ENCODE measurements at regions not wholly inside any gene's neighbourhood (a gene's known extent, or its start where the extent isn't known, plus 50 kb on each side); places are given as distances from the start of the nearest gene placed in this dataset.
"Not testable (repeated sequence)": the region's sequence is repeated elsewhere in the genome, so short reads cannot be mapped to it uniquely, and the experiment has no call there.

- intact Hi-C loops (cut with DNase I) = no loop called here
Measured at GRCh38 chr6:11429577-11429976, 108.0 kb upstream of the TMEM170B start.

DNA sequence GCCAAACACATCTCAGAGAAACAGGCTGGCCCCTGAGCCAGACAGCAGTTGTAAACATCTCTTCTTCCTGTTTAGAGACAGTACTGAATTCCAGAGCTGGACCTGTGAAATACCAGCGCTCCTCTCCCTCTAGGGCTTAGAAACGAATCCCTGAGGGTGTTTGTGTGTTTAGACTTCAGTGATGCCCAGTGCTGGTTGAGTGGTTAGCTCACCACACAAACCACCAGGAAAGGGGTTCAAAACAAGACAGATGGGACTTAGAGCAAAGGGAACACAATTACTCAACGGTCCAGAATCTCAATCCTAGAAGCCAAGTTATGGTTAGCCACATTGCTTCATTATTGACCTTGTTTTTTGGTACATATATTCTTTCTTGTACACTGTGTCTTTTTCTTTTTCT is 108.7 kb upstream of the TMEM170B start:
- intact Hi-C loops (cut with DNase I) = no loop called here
- DNase-seq = no peak

More at GRCh38 chr6:11429577-11429976, 108.0 kb upstream of the TMEM170B start:
- no peak for DNase-seq

- intact Hi-C loops (cut with DNase I) = no loop called here
Measured at GRCh38 chr6:11428371-11428770, 109.2 kb upstream of the TMEM170B start.

DNA sequence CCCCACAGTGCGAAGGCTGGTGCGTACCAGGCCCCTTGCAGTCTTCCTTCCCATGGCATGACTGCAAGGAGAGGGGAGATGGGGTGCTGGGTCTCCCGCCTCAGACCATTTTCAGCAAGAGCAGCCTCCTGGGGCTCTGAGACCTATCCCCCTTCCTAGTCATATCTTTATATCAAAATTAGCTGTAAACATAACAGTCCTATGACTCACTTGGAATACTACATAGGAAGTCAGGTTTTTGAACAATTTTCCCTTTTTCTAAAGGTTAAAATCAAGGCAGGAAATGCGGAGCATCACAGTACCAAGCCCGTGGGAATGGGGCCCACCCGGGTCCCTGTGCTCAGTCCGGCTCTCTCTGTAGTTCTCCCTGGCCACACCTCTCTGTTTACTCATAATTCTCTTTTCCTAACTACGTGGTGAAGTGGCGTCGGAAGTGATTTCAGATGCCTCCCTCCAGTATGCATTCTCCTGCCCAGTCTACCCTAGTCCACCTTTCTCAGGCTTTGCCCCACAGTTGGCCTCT is 109.8 kb upstream of the TMEM170B start:
- DNase-seq = no peak
- intact Hi-C loops (cut with DNase I) = no loop called here

More at GRCh38 chr6:11428371-11428770, 109.2 kb upstream of the TMEM170B start:
- no peak for DNase-seq

DNA sequence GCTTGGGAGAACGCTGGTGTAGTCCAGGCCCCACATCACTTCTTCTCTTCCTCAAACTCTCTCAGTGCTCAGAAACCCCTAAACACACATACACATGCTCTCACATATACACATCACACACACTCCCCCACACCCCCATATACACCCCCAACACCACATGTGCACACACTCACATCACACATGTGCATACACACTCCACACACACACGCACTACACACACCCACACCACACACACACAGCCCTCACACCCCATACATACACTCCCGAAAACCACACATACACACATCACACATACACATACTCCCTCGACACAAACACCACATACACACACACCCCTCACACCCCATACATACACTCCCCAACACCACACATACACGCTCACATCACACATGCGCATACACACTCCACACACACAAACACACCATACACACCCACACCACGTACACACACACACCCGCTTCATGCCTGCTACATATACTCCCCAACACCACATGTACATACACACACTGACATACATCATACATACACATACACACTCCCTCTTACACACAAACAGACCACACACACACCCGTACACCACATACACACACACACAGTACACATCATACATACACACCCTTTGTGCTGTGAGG is 110.3 kb upstream of the TMEM170B start:
- intact Hi-C loops (cut with DNase I) = no loop called here
- DNase-seq = no peak

DNA sequence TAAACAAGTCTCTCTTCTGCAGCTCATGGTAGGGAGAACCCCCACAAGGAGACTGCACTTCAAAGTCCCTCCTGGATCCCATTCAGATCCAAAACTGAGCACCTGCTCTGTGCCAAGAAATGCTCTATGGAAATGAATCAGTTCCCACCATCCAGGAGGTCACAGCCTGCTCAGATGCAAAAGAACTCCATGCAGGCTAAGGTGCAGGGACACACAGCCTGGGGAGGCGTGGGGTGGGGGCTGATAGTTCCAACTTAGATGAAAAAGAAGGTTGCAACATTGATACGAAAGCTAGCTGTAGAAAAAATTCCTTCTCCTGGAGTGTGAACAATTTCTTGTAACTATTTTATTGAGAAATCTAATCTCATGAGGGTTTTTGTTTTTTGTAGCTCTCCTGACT is 111.0 kb upstream of the TMEM170B start:
- intact Hi-C loops (cut with DNase I) = no loop called here
- DNase-seq = no peak

- no peak for DNase-seq
- intact Hi-C loops (cut with DNase I) = no loop called here
Measured at GRCh38 chr6:11425876-11426275, 111.7 kb upstream of the TMEM170B start.

DNA sequence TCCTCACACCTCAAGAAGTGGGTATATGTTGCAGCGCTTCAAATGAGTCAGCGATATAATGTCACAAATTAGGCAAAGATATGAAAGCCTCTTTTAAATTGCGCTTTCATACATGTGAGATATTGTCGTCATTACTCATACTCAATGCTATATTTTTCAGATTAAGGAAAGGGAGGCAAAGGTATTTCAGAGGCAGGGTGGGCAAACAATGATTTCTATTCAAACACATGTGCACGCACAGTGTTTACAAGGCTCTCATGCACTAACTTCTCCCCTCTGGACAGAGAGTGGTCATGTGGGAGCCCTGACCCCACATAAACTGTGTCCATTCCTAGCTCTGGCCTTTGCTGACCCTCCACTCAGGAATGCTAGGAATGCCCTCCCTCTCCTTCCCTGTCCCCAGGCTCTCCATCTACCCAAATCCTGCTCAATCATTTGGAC is 112.1 kb upstream of the TMEM170B start:
- DNase-seq = no peak
- intact Hi-C loops (cut with DNase I) = no loop called here

- DNase-seq = no peak
- intact Hi-C loops (cut with DNase I) = no loop called here
Measured at GRCh38 chr6:11424395-11425034, 113.0 kb upstream of the TMEM170B start.

DNA sequence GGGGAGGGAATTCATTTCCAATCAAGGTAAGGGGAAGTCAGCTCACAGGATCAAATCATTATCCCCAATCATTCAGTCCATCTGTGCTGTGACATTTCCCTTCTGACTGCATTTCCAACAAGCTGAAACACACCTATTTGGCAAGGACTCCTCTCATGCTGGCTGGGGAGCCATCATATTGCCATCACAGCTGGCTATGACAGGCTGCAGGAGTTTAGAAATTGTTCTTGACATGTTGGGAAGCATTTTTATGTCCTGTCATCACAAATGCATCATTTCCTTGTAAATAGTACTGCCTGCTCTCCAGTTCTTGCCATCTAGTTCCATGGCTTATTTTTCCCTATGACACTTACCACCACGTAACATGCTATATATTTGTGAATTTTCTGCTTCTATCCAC is 113.9 kb upstream of the TMEM170B start:
- DNase-seq = no peak
- intact Hi-C loops (cut with DNase I) = no loop called here

GRCh38 chr6:11423072-11423471 is 114.5 kb upstream of the TMEM170B start:
- intact Hi-C loops (cut with DNase I) = no loop called here
- no peak for DNase-seq

DNA sequence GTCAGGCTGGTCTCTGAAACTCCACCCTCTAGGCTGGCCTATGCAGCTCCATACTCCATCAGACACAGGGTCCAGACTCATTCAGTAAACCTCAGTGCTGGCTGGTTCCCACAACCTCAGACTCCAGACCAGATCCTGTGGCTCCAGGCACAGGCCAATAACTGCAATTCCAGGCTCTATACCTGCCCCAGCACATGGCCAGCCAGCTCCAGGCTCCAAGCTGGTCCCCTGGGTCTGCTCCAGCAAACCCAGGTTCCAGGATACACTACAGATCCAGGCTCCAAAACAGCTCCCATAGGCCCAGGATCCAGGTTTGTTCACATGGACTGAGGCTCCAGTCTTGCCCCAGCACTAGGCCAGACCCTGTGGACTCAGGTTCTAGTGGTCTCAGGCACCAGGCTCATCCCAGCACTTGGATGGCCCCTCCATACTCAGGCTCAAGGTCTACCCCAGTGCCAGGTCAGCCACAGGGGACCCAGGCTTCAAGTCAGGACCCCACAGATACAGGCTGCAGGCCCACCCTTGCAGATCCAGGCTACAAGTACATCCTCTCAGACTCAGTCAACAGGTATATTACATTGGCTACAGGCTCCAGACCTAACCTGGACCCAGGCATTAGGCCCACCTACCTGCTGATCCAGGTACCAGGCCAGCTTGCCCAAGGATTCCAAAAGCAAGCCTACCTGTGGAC is 117.6 kb upstream of the TMEM170B start:
- intact Hi-C loops (cut with DNase I) = no loop called here
- no peak for DNase-seq

DNA sequence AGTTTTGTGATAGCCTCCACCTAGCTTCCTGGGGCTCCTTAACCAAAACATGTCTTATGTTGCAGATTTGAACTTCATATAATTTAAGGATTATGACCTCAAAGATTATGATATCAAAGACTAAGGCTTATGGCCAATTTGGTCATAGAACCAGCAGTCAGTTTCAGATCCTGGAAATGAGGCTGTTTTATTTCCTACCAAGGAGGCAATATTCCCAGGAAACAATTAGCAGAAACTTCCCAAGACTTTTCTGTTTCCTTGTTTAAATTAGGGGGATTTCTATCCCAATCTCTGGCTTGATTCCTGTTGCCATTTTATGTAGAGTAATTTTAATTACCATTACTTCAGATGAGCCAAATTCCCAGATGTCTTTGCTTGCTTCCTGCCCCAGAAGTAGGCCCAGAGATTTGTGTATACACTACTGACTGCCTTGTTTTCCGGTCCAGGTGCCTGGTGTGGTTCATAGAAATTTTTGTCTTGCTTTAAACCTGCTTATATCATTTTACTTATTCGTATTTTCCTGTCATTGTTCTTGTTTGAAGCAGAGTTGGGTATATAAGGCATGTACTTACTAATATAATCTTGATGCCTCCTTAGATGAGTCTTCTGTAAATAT is 119.2 kb upstream of the TMEM170B start:
- DNase-seq = no peak
- intact Hi-C loops (cut with DNase I) = no loop called here

- intact Hi-C loops (cut with DNase I) = no loop called here
- no peak for DNase-seq
Measured at GRCh38 chr6:11416936-11417576, 120.5 kb upstream of the TMEM170B start.

GRCh38 chr6:11416099-11416935 is 121.2 kb upstream of the TMEM170B start:
- DNase-seq; intact Hi-C loops (cut with DNase I): not testable (repeated sequence)

DNA sequence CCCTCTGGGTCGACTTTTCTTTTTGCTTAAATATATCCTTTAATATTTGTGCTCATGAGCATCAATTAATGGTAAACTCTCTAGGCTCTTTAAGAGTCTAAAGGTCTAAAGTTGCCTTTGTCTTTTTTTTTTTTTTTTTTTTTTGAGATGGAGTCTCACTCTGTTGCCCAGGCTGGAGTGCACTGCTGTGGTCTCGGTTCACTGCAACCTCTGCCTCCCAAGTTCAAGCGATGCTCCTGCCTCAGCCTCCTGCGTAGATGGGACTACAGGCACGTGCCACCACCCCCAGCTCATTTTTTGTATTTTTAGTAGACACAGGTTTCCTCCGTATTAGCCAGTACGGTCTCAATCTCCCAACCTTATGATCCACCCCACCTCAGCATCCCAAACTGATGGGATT is 122.0 kb upstream of the TMEM170B start:
- intact Hi-C loops (cut with DNase I) = no loop called here
- no peak for DNase-seq

DNA sequence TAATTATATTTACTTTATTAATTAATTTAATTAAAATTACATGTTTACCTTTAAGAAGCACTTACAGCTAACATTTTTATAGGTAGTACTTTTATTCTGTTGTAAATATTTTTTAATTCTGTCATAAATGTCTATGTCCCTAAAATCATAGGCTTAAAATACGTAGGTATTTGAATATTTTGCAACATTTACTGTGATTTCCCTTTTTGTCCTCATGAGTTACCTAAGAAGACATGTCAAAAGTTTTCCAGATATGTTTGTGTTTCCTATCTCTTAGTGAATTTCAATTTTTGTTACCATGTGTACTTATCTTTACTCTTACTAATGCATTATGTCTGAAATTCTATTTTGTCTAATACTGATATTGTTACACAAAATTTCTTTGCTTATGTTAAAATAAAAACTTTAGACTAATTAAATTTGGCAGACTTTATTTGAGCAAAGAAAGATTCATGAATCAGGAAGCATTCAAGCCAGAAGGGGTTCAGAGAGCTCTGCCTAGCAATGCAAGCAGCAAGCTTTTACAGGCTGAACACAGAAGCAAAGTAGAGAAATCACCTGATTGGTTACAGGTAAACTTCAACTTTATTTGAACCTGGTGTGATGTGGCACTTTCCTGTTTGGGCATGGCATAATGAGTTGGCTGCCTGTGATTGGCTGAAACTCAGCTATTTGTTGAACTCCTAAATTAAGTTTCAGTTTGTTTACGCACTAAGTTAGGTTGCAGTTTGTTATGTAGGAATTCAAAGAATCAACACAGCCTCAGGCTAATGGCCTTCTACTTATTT is 123.2 kb upstream of the TMEM170B start:
- intact Hi-C loops (cut with DNase I) = no loop called here
- no peak for DNase-seq

- DNase-seq = no peak
- intact Hi-C loops (cut with DNase I) = no loop called here
Measured at GRCh38 chr6:11413728-11414127, 123.8 kb upstream of the TMEM170B start.

All from head of caudate nucleus (tissue), 42 donors.